ENCODE measurements at regions not wholly inside any gene's neighbourhood (a gene's known extent, or its start where the extent isn't known, plus 50 kb on each side); places are given as distances from the start of the nearest gene placed in this dataset.

GRCh38 chr7:13538669-13539068 is 450.8 kb downstream of the ETV1 start:
- TF ChIP-seq POLR2A (IDR thresholded peaks at IDR 0.05) = no peak
- no peak for TF ChIP-seq CTCF (IDR thresholded peaks at IDR 0.05)
- whole genome bisulfite sequencing, 4 donors = 67 to 84% (median 69%) methylated on average over 6 of the region's 6 CpGs
- no peaks in the 10 kb centered on the region for H3K9me3 ChIP-seq (replicated peaks in 1 of 3)
- H3K4me3 ChIP-seq = no peak overlapping the region
- H3K27me3 ChIP-seq = no peaks in the 10 kb centered on the region
- no peak for DNase-seq
- no peak overlapping the region for H3K27ac ChIP-seq
- no peaks in the 10 kb centered on the region for H3K36me3 ChIP-seq (replicated peaks in 1 of 2)
- no peaks in the 10 kb centered on the region for H3K4me1 ChIP-seq (replicated peaks in 1 of 2)
- intact Hi-C loops (cut with DNase I) = no loop called here

- intact Hi-C loops (cut with DNase I) = no loop called here
- no peaks in the 10 kb centered on the region for H3K9me3 ChIP-seq (replicated peaks in 1 of 3)
- H3K4me3 ChIP-seq = no peak overlapping the region
- TF ChIP-seq POLR2A (IDR thresholded peaks at IDR 0.05) = no peak
- no peak for TF ChIP-seq CTCF (IDR thresholded peaks at IDR 0.05)
- no peaks in the 10 kb centered on the region for H3K27me3 ChIP-seq
- WGBS, 4 donors = 72 to 85% (median 76%) methylated on average over 1 of the region's 1 CpG
- no peaks in the 10 kb centered on the region for H3K4me1 ChIP-seq (replicated peaks in 1 of 2)
- H3K36me3 ChIP-seq (replicated peaks in 1 of 2) = no peaks in the 10 kb centered on the region
- no peak overlapping the region for H3K27ac ChIP-seq
- DNase-seq = no peak
Observed at GRCh38 chr7:13540429-13540828, 449.0 kb downstream of the ETV1 start.

GRCh38 chr7:13541326-13541725 is 448.1 kb downstream of the ETV1 start:
- Histone ChIP-seq H3K4me3 (no peak overlapping the region), H3K27ac (no peak overlapping the region), H3K36me3 (replicated peaks in 1 of 2) (no peaks in the 10 kb centered on the region), H3K27me3 (no peaks in the 10 kb centered on the region), H3K9me3 (replicated peaks in 1 of 3) (no peaks in the 10 kb centered on the region), H3K4me1 (replicated peaks in 1 of 2) (no peaks in the 10 kb centered on the region)
- no peak for DNase-seq
- intact Hi-C loops (cut with DNase I) = no loop called here
- TF ChIP-seq CTCF (IDR thresholded peaks at IDR 0.05) = no peak

GRCh38 chr7:13542451-13542850 is 447.0 kb downstream of the ETV1 start:
- 88 to 96% (median 88%) methylated on average over 4 of the region's 4 CpGs for WGBS, 4 donors
- DNase-seq = no peak
- no peaks in the 10 kb centered on the region for H3K4me1 ChIP-seq (replicated peaks in 1 of 2)
- no peaks in the 10 kb centered on the region for H3K36me3 ChIP-seq (replicated peaks in 1 of 2)
- H3K27me3 ChIP-seq = no peaks in the 10 kb centered on the region
- H3K9me3 ChIP-seq (replicated peaks in 1 of 3) = no peaks in the 10 kb centered on the region
- H3K27ac ChIP-seq = no peak overlapping the region
- intact Hi-C loops (cut with DNase I) = no loop called here
- H3K4me3 ChIP-seq = no peak overlapping the region
- no peak for TF ChIP-seq CTCF (IDR thresholded peaks at IDR 0.05)
- no peak for TF ChIP-seq POLR2A (IDR thresholded peaks at IDR 0.05)
